ENCODE measurements at regions not wholly inside any gene's neighbourhood (a gene's known extent, or its start where the extent isn't known, plus 50 kb on each side); places are given as distances from the start of the nearest gene placed in this dataset.

DNA sequence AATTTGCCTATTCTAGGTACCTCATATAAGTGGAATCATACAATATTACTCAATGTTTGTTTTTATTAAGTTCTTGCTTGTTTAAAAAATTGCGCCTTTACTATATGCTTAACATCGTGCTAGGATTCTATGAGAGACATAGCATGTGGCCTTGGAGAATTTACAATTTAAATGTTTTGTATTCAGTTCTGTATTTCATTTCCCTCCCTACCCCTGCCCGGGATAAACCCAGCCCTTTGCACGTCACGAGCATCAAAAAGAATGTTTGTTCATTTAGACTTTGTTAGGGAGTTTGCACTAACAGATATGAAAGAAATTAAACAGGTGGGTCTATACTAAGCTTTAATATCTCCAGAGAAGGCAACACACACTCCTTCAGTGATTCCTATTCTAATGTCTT, 75.7 kb downstream of the C18orf54 start:
- Mint-ChIP-seq H3K27ac (no peak overlapping the region), H3K4me1 (no peaks in the 10 kb centered on the region), H3K27me3 (peaks cover 17 to 37% (median 31%) of the 10 kb centered on the region in 5 donors), H3K4me3 (no peak overlapping the region), H3K9me3 (peaks cover 0 to 3% (median 2%) of the 10 kb centered on the region in 11 donors), H3K36me3 (no peaks in the 10 kb centered on the region)
- Histone ChIP-seq H3K4me1 (ENCODE audit: control insufficient read depth in 2 of 2, insufficient read depth in 2 of 2, low read length in 2 of 2) (no peaks in the 10 kb centered on the region), H3K9me3 (ENCODE audit: control insufficient read depth in 2 of 3, low read length in 3 of 3) (no peaks in the 10 kb centered on the region), H3K4me3 (ENCODE audit: low read length) (no peak overlapping the region), H3K36me3 (ENCODE audit: control insufficient read depth in 2 of 3, insufficient read depth in 3 of 3, low read length in 3 of 3) (no peaks in the 10 kb centered on the region), H3K27ac (ENCODE audit: low read depth, low read length) (no peak overlapping the region), H3K27me3 (ENCODE audit: control insufficient read depth in 2 of 2, insufficient read depth in 2 of 2, low read length in 2 of 2) (no peaks in the 10 kb centered on the region)
- ChIA-PET CTCF (no interaction called here), POLR2A (no interaction called here)
- intact Hi-C loops (cut with micrococcal nuclease) = no loop called here
- DNase-seq (no peak), ATAC-seq (no peak)

DNA sequence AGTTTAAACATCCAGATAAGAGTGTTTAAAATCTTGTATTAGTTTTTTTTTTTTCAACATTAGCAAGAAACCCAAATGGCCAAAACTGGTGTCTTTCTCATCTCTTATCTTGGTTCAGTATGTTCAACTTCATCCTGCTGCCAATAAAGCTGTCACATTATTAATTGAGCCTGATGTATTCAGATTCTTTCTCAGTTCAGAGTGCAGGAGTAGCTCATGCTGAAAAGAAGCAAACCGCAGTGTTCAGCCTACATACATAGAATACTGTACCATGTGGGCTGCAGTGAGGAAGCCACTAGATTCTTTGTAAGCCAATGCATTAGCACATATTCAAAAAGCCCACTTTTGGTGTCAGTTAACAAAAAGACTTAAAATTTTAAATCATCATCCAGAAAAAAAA, 76.2 kb downstream of the C18orf54 start:
- Histone ChIP-seq H3K36me3 (ENCODE audit: control insufficient read depth in 2 of 3, insufficient read depth in 3 of 3, low read length in 3 of 3) (no peaks in the 10 kb centered on the region), H3K27me3 (ENCODE audit: control insufficient read depth in 2 of 2, insufficient read depth in 2 of 2, low read length in 2 of 2) (no peaks in the 10 kb centered on the region), H3K9me3 (ENCODE audit: control insufficient read depth in 2 of 3, low read length in 3 of 3) (no peaks in the 10 kb centered on the region), H3K4me3 (ENCODE audit: low read length) (no peak overlapping the region), H3K4me1 (ENCODE audit: control insufficient read depth in 2 of 2, insufficient read depth in 2 of 2, low read length in 2 of 2) (no peaks in the 10 kb centered on the region), H3K27ac (ENCODE audit: low read depth, low read length) (no peak overlapping the region)
- no peak for DNase-seq
- Mint-ChIP-seq H3K36me3 (no peaks in the 10 kb centered on the region), H3K4me3 (no peak overlapping the region), H3K27me3 (peaks cover 18 to 42% (median 36%) of the 10 kb centered on the region in 5 donors), H3K4me1 (no peaks in the 10 kb centered on the region), H3K27ac (no peak overlapping the region), H3K9me3 (peaks cover 0 to 8% (median 2%) of the 10 kb centered on the region in 11 donors)
- intact Hi-C loops (cut with micrococcal nuclease) = no loop called here
- no peak for ATAC-seq
- POLR2A ChIA-PET = no interaction called here
- CTCF ChIA-PET = no interaction called here

DNA sequence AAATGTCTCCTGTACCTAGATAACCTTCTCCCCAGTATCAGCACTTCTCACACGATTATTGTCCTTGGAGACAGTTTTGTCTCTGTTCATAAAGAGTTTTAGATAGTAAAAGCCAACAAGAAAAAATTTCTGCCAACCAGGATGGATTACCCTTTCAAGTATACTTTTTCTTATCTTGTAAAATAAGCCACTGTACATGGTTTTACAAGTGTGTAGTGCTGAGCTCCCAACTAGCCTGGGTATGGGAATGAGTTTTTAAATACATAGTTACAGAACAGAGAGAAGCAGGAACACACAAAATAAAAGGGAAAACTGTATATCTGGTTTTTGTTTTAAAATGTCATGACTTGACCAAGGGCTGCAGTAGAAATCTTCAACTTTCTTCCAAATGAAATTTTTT, 76.7 kb downstream of the C18orf54 start:
- Histone ChIP-seq H3K4me1 (ENCODE audit: control insufficient read depth in 2 of 2, insufficient read depth in 2 of 2, low read length in 2 of 2) (no peaks in the 10 kb centered on the region), H3K27ac (ENCODE audit: low read depth, low read length) (no peak overlapping the region), H3K4me3 (ENCODE audit: low read length) (no peak overlapping the region), H3K27me3 (ENCODE audit: control insufficient read depth in 2 of 2, insufficient read depth in 2 of 2, low read length in 2 of 2) (no peaks in the 10 kb centered on the region), H3K36me3 (ENCODE audit: control insufficient read depth in 2 of 3, insufficient read depth in 3 of 3, low read length in 3 of 3) (no peaks in the 10 kb centered on the region), H3K9me3 (ENCODE audit: control insufficient read depth in 2 of 3, low read length in 3 of 3) (no peaks in the 10 kb centered on the region)
- Mint-ChIP-seq H3K4me3 (no peak overlapping the region), H3K27me3 (peaks cover 20 to 45% (median 38%) of the 10 kb centered on the region in 5 donors), H3K27ac (no peak overlapping the region), H3K9me3 (peaks cover 0 to 10% (median 2%) of the 10 kb centered on the region in 11 donors), H3K4me1 (no peaks in the 10 kb centered on the region), H3K36me3 (no peaks in the 10 kb centered on the region)
- DNase-seq (no peak), ATAC-seq (no peak)
- ChIA-PET CTCF (no interaction called here), POLR2A (no interaction called here)
- intact Hi-C loops (cut with micrococcal nuclease) = no loop called here

DNA sequence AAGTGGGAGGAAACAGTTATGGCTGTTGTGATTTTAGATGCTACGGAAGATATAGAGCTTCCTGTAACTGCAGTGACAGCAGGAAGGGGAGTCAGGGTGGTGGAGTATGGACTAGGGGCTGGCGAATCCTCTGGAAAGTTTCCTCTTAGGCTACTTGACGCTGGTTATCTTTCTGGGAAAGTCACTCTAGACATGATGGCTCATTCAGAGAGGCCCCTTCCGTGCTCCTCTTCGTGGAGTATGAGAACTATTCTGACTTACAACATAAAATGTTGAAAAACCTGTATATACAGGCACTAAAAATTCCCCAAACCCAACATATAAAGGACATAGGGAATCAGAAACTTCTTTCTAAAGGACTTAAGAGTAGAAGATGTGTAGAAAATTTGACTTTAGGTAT, 78.8 kb downstream of the C18orf54 start:
- intact Hi-C loops (cut with micrococcal nuclease) = no loop called here
- ChIA-PET POLR2A (no interaction called here), CTCF (no interaction called here)
- H3K4me1 Mint-ChIP-seq = no peaks in the 10 kb centered on the region
- Histone ChIP-seq H3K27me3 (ENCODE audit: control insufficient read depth in 2 of 2, insufficient read depth in 2 of 2, low read length in 2 of 2) (no peaks in the 10 kb centered on the region), H3K4me1 (ENCODE audit: control insufficient read depth in 2 of 2, insufficient read depth in 2 of 2, low read length in 2 of 2) (no peaks in the 10 kb centered on the region), H3K9me3 (ENCODE audit: control insufficient read depth in 2 of 3, low read length in 3 of 3) (no peaks in the 10 kb centered on the region), H3K27ac (ENCODE audit: low read depth, low read length) (no peak overlapping the region), H3K4me3 (ENCODE audit: low read length) (no peak overlapping the region), H3K36me3 (ENCODE audit: control insufficient read depth in 2 of 3, insufficient read depth in 3 of 3, low read length in 3 of 3) (no peaks in the 10 kb centered on the region)
- peaks cover 14 to 51% (median 45%) of the 10 kb centered on the region in 5 donors for H3K27me3 Mint-ChIP-seq
- no peaks in the 10 kb centered on the region for H3K36me3 Mint-ChIP-seq
- no peak overlapping the region for H3K4me3 Mint-ChIP-seq
- DNase-seq = no peak
- no peak overlapping the region for H3K27ac Mint-ChIP-seq
- H3K9me3 Mint-ChIP-seq = peaks cover 0 to 10% (median 3%) of the 10 kb centered on the region in 11 donors
- no peak for ATAC-seq

DNA sequence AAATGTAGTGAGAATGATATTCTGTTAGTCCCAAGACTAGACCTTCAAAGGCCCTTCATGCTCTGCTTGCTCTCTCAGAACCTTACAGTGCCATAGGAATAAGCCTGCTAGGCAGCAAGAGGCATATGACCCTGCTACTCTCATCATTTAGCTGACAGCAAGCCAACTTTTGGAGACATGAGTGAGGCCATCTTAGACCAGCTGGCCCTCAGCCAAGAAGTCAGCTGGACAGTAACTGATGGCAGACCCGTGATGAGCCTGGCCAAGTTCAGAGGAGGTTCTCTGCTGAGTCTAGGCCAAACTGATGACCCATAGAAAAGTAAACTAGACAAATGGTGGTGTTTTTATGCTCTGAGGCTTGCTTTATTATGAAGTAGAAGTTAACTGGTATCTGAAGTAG, 82.6 kb downstream of the C18orf54 start:
- CTCF ChIA-PET = no interaction called here

DNA sequence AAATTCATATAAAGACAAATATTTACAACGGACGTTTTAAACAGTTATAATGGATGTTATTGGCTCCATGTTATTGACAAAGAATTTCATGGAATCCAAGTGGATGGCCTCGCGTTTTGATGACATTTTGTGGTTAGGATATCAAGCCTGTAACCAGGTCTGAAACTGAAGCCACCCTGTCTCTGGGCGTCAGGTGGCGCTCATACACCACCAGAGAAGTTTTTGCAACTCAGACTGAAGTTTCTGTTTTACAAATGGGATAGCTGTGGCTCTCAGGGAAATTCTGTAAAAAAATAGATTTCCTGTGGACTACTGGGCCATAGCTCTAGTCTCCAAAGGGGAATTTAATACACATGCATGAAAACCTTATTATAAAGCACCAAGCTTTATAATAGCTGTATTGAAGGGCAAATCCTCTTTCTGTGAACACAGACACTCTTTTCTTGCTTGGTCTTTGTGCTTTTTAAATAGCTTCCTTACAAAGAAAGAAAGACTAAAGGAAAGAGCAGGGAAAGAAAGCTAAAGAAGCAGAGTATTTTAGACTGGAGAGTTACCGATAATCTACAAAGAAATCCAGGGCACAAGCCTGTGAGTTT, 86.7 kb downstream of the C18orf54 start:
- intact Hi-C loops (cut with micrococcal nuclease) = loop anchor here (1.0 to 10.0 kb wide), 5 partner anchors 110 to 539 kb away; no protein-coding TSS in a partner anchor
- no peak overlapping the region for H3K4me3 ChIP-seq (ENCODE audit: low read length)
- DNase-seq (peak in 2 of 9 donors; percentile 11 to 31), ATAC-seq (no peak)
- no peaks in the 10 kb centered on the region for H3K36me3 ChIP-seq (ENCODE audit: control insufficient read depth in 2 of 3, insufficient read depth in 3 of 3, low read length in 3 of 3)
- H3K4me1 ChIP-seq (ENCODE audit: control insufficient read depth in 2 of 2, insufficient read depth in 2 of 2, low read length in 2 of 2) = no peaks in the 10 kb centered on the region
- H3K9me3 Mint-ChIP-seq = peaks cover 0 to 1% (median 0%) of the 10 kb centered on the region in 11 donors
- no peak overlapping the region for H3K27ac ChIP-seq (ENCODE audit: low read depth, low read length)
- H3K27me3 Mint-ChIP-seq = peaks cover 12 to 50% (median 39%) of the 10 kb centered on the region in 5 donors
- no peak overlapping the region for H3K4me3 Mint-ChIP-seq
- H3K36me3 Mint-ChIP-seq = no peaks in the 10 kb centered on the region
- no peaks in the 10 kb centered on the region for H3K4me1 Mint-ChIP-seq
- no peaks in the 10 kb centered on the region for H3K27me3 ChIP-seq (ENCODE audit: control insufficient read depth in 2 of 2, insufficient read depth in 2 of 2, low read length in 2 of 2)
- ChIA-PET POLR2A (no interaction called here), CTCF (interaction anchor here (0.9 kb wide), 1 partner anchor 29 kb away, joined by 3 read pairs; no protein-coding TSS in a partner anchor)
- H3K9me3 ChIP-seq (ENCODE audit: control insufficient read depth in 2 of 3, low read length in 3 of 3) = no peaks in the 10 kb centered on the region
- H3K27ac Mint-ChIP-seq = no peak overlapping the region

More for the DNA sequence above, 82.6 kb downstream of the C18orf54 start:
- no peaks in the 10 kb centered on the region for H3K4me1 Mint-ChIP-seq
- H3K9me3 Mint-ChIP-seq = peaks cover 0 to 10% (median 3%) of the 10 kb centered on the region in 11 donors
- POLR2A ChIA-PET = no interaction called here
- intact Hi-C loops (cut with micrococcal nuclease) = loop anchor here in 1 of 2 donors (10.0 kb wide), 1 partner anchor 115 kb away; no protein-coding TSS in a partner anchor
- no peak for ATAC-seq
- no peak overlapping the region for H3K4me3 Mint-ChIP-seq
- no peak overlapping the region for H3K27ac Mint-ChIP-seq
- H3K36me3 ChIP-seq (ENCODE audit: control insufficient read depth in 2 of 3, insufficient read depth in 3 of 3, low read length in 3 of 3) = no peaks in the 10 kb centered on the region
- H3K27me3 Mint-ChIP-seq = peaks cover 7 to 60% (median 47%) of the 10 kb centered on the region in 5 donors
- no peaks in the 10 kb centered on the region for H3K27me3 ChIP-seq (ENCODE audit: control insufficient read depth in 2 of 2, insufficient read depth in 2 of 2, low read length in 2 of 2)
- no peaks in the 10 kb centered on the region for H3K9me3 ChIP-seq (ENCODE audit: control insufficient read depth in 2 of 3, low read length in 3 of 3)
- H3K4me3 ChIP-seq (ENCODE audit: low read length) = no peak overlapping the region
- H3K36me3 Mint-ChIP-seq = no peaks in the 10 kb centered on the region
- DNase-seq = no peak
- H3K4me1 ChIP-seq (ENCODE audit: control insufficient read depth in 2 of 2, insufficient read depth in 2 of 2, low read length in 2 of 2) = no peaks in the 10 kb centered on the region
- H3K27ac ChIP-seq (ENCODE audit: low read depth, low read length) = no peak overlapping the region

DNA sequence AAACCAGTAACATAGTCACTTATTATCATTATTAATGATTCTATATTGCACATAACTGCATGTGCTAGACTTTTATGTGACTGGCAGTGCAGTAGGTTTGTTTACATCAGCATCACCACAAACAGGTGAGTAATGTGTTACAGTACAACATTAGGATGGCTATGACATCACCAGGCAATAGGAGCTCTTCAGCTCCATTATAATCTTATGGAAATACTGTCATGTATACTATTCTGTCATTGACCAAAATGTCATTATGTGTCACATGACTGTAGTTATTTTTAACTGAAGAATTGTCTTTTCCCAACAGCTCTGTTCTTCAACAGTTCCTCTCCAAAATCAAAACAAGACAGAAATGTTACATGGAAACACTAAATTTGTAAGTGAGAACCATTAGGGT, 96.3 kb downstream of the C18orf54 start:
- POLR2A ChIA-PET = no interaction called here
- no peaks in the 10 kb centered on the region for H3K9me3 ChIP-seq (ENCODE audit: control insufficient read depth in 2 of 3, low read length in 3 of 3)

More for the DNA sequence above, 96.3 kb downstream of the C18orf54 start:
- Histone ChIP-seq H3K4me3 (ENCODE audit: low read length) (no peak overlapping the region), H3K27me3 (ENCODE audit: control insufficient read depth in 2 of 2, insufficient read depth in 2 of 2, low read length in 2 of 2) (no peaks in the 10 kb centered on the region), H3K4me1 (ENCODE audit: control insufficient read depth in 2 of 2, insufficient read depth in 2 of 2, low read length in 2 of 2) (no peaks in the 10 kb centered on the region), H3K27ac (ENCODE audit: low read depth, low read length) (no peak overlapping the region), H3K36me3 (ENCODE audit: control insufficient read depth in 2 of 3, insufficient read depth in 3 of 3, low read length in 3 of 3) (no peaks in the 10 kb centered on the region)
- Mint-ChIP-seq H3K4me1 (no peaks in the 10 kb centered on the region), H3K9me3 (no peaks in the 10 kb centered on the region), H3K27ac (no peak overlapping the region), H3K4me3 (no peak overlapping the region), H3K27me3 (peaks cover 2 to 27% (median 15%) of the 10 kb centered on the region in 5 donors), H3K36me3 (no peaks in the 10 kb centered on the region)
- intact Hi-C loops (cut with micrococcal nuclease) = no loop called here
- no peak for DNase-seq
- no peak for ATAC-seq
- CTCF ChIA-PET = no interaction called here

Data from naive thymus-derived CD4-positive, alpha-beta T cell (primary cell).